HL-60 (cell line): ENCODE measurements at regions not wholly inside any gene's neighbourhood (a gene's known extent, or its start where the extent isn't known, plus 50 kb on each side); places are given as distances from the start of the nearest gene placed in this dataset.

Experiments
- DNase-seq, 2 experiments: peaks; one replicate each; pipeline ENCODE4 v3.0.0-alpha.2; 2010 to 2020; ENCODE audit warnings: low read depth in 1 of 2, low spot score in 1 of 2
- H3K27ac ChIP-seq: fragments of 250-450 bp; sonication (Bioruptor Pico); replicated peaks from 2 replicates; pipeline ENCODE4 v1.5.1; 2020; ENCODE audit warnings: mild to moderate bottlenecking, moderate library complexity
- H3K27me3 ChIP-seq: fragments of 250-450 bp; sonication (Bioruptor Pico); 2 replicates; pipeline ENCODE4 v1.5.1; 2021; ENCODE audit warnings: mild to moderate bottlenecking, moderate library complexity; ENCODE audit not compliant: insufficient read depth, poor library complexity, severe bottlenecking
- H3K4me3 ChIP-seq: replicated peaks from 2 replicates; pipeline ENCODE4 v1.5.1; 2011; ENCODE audit warnings: mild to moderate bottlenecking, control low read depth, low read length; ENCODE audit not compliant: insufficient read depth
- GABPA ChIP-seq: IDR thresholded peaks from 2 replicates; pipeline ENCODE4 v1.6.1; 2012; ENCODE audit warnings: low read depth
- POLR2AphosphoS5 ChIP-seq: IDR thresholded peaks from 2 replicates; pipeline ENCODE4 v1.6.1; 2012; ENCODE audit warnings: low read depth
- REST ChIP-seq: IDR thresholded peaks from 2 replicates; pipeline ENCODE4 v1.6.1; 2012; ENCODE audit warnings: low read depth; ENCODE audit not compliant: insufficient replicate concordance
- SPI1 ChIP-seq: IDR thresholded peaks from 2 replicates; pipeline ENCODE4 v1.6.1; 2012; ENCODE audit warnings: low read depth, mild to moderate bottlenecking, borderline replicate concordance
- TF ChIP-seq, protein P1 (sequence below): IDR thresholded peaks from one replicate; pipeline ENCODE4 v1.5.1; 2011; ENCODE audit warnings: low read length, control low read depth, inconsistent platforms; ENCODE audit not compliant: insufficient read depth

DNA sequence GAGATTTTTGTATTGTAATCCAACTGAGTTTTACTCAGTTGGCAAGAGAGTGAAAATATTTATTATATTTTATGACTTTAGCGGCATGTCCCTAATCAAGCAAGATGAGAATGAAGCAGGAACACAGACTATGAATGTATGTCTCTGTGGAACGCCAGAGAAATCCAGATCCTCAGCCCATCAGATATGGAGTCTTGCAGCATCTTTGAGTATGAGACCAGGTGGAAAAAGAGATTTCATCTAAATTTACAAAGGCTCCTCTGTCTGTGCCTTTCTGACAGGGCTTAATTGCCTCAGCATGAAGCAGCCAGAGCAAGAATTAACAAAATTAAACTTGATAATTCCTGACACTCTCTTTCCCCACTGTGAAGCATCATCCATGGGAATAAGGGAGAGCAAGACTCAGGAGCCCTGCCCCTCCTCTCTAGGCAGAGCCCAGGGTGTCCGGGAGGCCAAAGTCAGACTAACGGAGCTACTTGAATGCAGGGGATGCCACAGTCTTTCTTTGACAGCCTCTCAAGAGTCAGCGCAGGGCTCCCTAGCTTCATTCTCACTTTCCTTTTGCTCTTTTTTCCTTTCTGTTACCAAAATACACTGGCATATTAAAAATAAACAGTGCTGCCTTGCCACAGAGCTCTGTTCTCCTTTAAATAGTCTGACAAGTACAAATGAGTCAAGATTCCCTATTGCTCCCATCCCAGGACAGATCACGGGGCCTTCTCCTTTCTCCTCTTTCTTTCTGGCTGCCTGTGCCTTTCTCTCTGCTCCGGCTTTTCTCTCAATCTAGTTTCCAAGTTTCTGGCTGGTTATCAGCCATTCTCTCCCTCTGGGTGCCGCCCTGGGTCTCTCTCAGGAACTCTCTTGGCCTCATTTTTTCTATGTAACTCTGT is 132.2 kb upstream of the INHBA start:
- DNase-seq, result no peak
- Histone ChIP-seq H3K27me3 (no peaks in the 10 kb centered on the region), H3K27ac (no peak overlapping the region), H3K4me3 (no peak overlapping the region)
- TF ChIP-seq POLR2AphosphoS5 (no peak), REST (no peak), GABPA (no peak), SPI1 (no peak)
- TF ChIP-seq, protein P1, sequence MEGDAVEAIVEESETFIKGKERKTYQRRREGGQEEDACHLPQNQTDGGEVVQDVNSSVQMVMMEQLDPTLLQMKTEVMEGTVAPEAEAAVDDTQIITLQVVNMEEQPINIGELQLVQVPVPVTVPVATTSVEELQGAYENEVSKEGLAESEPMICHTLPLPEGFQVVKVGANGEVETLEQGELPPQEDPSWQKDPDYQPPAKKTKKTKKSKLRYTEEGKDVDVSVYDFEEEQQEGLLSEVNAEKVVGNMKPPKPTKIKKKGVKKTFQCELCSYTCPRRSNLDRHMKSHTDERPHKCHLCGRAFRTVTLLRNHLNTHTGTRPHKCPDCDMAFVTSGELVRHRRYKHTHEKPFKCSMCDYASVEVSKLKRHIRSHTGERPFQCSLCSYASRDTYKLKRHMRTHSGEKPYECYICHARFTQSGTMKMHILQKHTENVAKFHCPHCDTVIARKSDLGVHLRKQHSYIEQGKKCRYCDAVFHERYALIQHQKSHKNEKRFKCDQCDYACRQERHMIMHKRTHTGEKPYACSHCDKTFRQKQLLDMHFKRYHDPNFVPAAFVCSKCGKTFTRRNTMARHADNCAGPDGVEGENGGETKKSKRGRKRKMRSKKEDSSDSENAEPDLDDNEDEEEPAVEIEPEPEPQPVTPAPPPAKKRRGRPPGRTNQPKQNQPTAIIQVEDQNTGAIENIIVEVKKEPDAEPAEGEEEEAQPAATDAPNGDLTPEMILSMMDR, result no peak

DNA sequence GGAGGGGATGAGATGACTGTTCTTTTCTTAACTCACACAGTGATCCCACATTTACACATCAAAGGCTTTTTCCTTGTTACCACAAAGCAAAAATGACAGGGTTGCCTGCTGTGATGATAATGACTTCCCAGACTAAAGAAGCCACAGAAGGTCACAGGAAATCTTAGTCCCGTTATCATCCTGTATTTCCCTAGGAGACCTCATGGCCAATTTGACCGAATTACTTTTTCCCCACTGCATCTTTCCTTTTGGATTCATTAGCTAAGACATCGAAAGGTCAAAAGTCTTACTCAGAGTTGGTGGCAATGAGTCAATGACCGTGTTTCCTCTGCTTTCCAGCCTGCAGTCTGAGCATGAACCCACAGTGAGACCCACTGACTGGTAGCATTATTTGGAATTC is 130.1 kb upstream of the INHBA start:
- no peak for DNase-seq
- Histone ChIP-seq H3K27me3 (no peaks in the 10 kb centered on the region), H3K4me3 (no peak overlapping the region), H3K27ac (no peak overlapping the region)
- TF ChIP-seq REST, result no peak
- TF ChIP-seq, protein P1, result no peak
- TF ChIP-seq SPI1, result no peak
- TF ChIP-seq POLR2AphosphoS5, result no peak
- TF ChIP-seq GABPA, result no peak

- TF ChIP-seq POLR2AphosphoS5 (no peak), REST (no peak), SPI1 (no peak), GABPA (no peak)
- TF ChIP-seq, protein P1, result no peak
- no peak overlapping the region for H3K4me3 ChIP-seq
- DNase-seq, result no peak
Measured at GRCh38 chr7:41830271-41830670, 127.4 kb upstream of the INHBA start.

More at GRCh38 chr7:41830271-41830670, 127.4 kb upstream of the INHBA start:
- Histone ChIP-seq H3K27ac (no peak overlapping the region), H3K27me3 (no peaks in the 10 kb centered on the region)
